DMS 273 (cell line): ENCODE measurements at regions not wholly inside any gene's neighbourhood (a gene's known extent, or its start where the extent isn't known, plus 50 kb on each side); places are given as distances from the start of the nearest gene placed in this dataset.

Experiments
- DNase-seq: peaks from one replicate; lab custom pipeline; 2025; ENCODE audit not compliant: unreplicated experiment; lab: John Stamatoyannopoulos, UW

DNA sequence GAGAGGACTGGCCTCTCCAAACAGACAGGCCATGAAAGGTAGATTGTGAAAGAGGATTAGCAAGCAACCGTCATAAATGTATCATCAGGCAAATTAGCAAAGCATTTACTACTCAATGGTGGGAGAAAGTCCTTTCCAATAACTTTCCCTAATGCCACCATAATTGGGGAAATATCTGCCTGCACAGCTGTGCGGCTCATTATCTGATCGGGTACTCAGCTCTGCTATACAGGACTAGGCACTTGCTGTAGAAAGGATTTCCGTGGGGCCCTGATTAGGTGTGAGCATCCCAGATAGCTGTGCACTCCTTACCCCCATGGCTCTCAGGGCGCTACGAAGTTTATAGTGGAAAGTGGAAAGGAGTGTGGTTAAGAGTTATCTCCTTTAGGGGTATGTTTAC lies 309.7 kb upstream of the PLET1 start:
- DNase-seq, result no peak

DNA sequence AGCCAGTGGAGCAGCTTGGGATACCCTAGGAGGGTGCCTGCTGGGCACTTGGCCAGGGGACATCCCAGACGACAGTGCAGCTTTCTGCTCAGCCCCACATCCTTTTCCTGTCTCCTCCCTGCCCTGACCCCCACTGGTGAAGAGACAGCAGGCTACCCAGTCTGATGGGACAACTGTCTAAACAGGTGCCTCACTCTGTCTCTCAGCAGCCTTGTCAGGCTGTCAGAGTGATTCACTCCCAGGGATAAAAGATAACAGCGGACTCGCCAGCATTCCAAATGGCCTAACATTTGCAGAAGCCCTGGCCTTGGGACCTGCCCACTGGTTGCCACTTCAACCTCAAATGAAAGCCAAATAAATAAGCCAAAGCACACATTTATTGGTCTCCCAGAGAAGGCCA lies 318.6 kb upstream of the PLET1 start:
- no peak for DNase-seq

DNA sequence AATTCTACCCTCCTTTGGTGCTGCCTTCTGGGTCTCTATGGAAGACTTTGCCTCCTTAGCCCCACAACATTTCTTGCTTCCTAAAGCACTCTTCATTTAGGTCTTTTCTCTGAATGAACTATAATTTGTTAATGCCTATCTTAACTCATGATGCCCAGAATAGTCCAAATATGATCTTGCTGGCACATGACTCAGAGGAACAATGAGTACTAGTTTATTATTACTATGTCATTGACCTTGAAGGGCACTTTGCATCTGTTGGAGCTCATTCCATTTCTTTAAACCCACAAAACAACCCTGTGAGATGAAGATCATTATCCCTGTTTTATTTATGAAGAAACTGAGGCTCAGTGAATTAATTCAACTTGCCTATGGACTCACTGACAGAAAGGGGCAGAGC lies 320.2 kb upstream of the PLET1 start:
- DNase-seq, result no peak

DNA sequence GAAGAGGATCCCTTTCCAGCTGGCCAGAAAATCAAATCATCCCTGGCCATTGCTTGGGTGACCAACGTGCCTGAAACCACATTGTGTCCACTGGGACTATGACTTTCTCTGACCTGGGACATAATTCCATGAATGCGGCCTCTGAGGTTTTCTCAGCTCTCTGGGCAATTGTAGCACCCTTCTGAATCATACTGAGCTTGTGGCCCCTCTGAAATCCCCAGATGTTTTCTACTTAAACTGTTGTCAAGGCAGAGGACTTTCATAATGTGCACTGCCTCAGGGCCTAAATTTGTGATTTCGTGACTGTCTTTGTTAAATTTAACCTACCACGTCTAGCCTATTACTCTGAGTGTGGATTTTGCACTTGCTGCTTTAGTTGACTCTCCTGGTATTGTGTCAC lies 321.1 kb upstream of the PLET1 start:
- no peak for DNase-seq

DNA sequence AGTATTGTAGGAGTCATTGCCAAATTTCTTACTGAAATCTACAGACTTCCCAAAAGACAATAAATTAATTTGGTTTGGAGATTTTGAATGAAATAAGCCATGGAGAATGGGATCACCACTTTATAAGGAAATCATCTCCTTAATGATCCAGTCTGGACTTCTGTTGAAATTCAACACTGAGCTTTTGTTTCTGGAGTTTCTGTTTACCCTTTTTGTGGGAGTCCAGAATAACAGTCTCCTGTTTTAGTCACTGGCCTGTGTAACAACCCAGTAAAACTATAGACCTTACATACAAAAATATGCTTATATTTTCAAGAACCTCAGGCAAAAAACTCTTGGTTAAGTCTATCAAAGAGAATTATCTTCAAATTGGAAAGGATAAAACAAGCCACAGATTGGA lies 321.7 kb upstream of the PLET1 start:
- DNase-seq, result no peak

DNA sequence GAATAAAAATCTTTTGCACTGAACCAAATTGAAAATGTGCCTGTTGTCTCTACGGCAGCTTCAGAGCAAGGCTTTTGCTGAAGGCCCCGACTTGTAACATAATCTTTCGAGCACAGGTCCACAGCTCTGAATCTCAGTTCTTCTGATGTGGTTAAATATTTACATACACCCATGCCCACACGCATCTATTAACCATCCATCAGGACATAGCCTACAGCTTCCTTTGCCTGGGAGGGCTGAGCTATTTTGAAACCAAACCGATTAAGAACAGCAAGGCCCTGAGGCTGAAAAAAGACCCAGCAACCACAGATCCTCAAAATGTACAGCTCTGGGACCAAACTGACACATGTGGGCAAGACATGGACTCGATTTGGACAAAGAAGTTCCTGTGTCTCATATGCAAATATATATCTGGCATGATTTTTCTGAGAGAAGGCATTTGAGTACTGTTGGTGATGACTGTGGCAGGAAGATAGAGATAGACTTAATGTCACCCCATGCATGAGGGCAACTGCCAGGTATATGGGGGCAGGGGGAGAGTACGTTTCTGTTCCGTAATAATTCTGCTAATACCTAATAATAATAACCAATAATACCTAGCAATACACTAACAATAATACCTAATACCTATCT lies 322.7 kb upstream of the PLET1 start:
- no peak for DNase-seq

DNA sequence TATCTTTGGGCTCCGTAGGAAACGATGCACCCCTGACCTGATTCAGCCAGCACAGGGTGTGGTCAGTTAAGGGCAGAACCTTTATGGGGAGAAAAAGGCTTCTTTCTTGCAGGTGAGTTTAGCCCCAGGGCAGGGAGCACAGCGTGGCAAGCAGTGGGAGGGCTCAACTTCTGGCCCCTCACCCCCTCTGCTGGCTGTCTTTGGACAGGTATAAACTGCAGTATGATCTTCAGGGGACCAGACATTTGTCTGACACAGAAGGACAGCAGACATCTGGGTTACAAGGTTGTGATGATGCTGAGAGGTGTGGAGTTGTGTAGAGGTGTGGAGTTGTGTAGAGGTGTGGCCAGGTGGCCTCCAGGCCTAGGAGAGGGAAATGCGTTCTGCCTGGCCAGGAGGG lies 324.0 kb upstream of the PLET1 start:
- DNase-seq, result peak; percentile 14

DNA sequence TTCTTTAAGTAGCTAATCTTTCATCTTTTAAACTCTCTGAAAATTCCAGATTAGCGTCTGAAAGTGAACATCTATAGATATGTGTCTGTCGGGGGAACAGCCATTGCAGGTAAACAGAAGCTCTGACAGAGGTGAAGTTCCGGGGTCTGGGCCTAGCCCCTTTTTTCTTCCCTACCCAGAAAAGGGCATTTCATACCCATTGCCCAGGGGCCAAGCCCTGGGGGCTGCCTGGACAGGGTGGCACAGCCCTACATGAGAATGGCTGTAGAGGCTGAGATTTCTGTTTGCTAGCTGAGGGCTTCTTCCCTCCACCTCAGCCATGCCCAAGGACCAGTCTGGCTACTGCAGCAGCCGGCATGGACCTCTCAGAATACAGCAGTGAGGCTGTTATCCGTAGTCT lies 327.0 kb upstream of the PLET1 start:
- DNase-seq, result no peak

DNA sequence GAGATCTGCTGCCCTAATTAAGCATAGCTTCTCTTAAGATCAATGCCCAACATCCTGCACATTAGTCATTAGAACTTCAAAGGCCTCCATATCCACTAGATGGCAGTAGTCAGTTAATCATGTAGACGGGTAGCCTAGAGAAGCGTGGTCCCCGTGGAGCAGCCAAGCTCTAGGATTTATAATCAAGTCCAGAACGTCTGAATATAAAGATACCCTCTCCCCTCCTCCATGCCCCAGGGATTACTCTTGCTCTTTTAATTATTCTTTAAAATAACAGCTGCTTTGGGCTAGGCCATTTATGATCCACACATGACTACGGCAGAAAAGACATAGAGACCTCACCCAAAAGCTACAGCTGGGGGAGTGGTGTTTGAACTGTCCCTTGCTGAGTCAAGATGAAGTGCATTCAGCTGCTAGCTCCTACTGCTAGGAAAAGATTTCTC lies 327.6 kb upstream of the PLET1 start:
- DNase-seq, result peak; percentile 89

DNA sequence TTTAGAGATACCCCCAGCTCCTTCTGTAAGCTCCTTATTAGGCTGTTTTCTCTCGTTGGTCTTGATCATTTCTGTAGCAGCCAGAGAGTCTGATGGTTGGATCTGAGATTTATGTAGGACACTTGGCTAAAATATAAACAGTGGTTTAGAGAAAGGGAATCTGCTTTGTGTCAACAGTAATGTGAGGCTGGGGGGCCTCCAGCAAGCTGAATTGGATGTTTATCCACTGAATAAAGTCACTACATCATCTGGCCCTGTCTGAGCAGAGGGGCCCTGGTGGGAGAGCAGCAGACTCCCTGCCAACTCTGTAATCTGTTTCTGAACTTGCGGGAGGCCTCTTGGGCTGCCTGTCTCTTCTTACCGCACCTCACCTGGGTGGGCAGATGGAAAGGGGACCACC lies 328.5 kb upstream of the PLET1 start:
- DNase-seq, result no peak

DNA sequence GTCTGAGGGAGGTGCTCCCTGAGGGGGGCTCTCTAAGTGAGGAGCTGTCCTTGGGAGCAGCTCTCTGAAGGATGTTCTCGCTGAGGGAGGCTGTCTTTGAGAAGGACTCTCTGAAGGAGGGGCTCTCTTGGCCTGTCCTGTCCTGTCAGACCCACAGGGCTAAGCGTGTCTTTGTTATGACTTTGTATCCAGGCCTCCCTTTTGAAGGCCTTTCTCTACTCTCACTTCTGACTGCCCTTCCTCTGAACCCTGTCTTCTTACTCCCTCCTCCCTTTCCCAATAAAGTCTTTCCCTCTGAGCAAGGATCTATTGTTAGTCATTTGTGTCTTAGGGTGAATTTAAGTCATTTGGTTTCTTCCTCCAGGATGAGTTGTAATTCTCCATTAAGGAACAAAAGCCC lies 330.1 kb upstream of the PLET1 start:
- DNase-seq, result no peak

DNA sequence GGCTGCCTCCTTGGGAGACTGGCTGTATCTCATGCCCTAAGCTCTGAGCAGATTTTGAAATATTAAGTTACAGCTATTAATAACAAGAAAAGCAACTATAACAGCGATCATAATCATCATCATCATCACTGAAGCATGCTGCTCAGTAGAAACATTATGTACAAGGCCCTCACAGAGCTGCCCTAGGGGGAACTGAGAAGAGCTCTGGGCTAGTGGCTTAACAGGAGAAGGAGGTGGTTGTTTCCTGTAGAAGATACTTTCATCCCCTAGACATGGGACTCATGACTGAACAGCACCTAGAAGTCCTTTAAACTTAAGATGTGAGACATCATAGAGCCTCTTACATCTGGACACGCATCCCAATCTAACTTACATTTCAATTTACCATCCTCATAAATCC lies 332.8 kb upstream of the PLET1 start:
- DNase-seq, result no peak

DNA sequence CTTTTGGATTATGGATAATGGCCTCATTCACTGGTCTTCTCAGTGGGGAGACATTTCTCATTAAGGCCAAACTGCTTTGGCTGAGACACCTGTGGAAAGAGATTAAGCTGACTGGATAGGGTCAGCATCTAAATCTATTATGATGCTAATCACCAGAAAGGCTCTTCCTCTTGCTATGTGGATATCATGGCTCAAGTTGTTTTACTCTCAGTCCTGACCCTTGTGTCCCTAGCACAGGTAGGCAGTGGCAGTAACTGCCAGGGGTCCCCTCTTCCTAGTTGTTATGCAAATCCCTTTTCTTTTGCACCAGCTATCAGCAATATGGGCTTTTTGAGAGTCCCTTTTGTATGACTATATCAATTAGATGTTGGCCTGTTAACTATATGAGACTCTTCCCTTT lies 335.7 kb upstream of the PLET1 start:
- DNase-seq, result no peak

DNA sequence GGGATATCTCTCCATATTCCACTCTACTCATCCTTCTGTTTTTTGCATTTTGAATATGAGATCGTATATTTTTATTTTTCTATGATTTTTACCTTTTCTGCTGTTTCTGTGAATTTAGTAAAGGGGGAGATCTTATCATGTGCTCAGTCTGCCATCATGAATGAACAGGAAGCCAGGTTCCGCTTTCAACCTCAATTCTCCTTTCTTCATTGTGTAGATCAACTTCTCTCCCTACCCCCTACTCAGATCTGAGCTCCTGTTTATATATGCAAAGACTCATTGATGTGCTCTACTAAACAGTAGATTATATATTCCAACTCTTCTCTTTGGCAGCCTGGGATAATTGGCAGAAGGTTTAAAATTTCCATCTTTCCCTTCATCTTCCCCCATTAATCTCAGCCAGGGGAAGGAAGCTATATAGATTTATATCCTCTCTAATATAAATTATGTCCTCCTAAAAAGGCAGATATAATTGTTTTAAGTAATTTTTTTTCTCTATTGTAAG lies 336.7 kb upstream of the PLET1 start:
- no peak for DNase-seq

DNA sequence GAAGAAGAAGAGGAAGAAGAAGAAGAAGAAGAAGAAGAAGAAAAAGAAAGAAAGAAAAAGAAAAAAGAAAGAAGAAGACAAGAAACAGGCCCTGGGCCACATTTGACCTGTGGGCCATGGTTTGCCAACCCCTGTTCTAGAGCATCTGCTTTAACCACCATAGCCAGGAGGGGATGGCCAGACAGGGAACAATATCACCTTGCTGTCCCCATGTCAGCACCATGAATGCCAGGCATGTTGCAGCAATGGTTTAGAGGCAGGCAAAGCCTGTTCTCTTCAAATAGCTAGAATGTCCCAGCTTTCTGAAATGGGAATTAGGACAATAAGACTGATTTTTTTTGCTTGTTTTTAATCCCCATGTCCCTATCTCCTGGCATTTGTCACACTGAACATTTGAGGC lies 338.6 kb upstream of the PLET1 start:
- no peak for DNase-seq

DNA sequence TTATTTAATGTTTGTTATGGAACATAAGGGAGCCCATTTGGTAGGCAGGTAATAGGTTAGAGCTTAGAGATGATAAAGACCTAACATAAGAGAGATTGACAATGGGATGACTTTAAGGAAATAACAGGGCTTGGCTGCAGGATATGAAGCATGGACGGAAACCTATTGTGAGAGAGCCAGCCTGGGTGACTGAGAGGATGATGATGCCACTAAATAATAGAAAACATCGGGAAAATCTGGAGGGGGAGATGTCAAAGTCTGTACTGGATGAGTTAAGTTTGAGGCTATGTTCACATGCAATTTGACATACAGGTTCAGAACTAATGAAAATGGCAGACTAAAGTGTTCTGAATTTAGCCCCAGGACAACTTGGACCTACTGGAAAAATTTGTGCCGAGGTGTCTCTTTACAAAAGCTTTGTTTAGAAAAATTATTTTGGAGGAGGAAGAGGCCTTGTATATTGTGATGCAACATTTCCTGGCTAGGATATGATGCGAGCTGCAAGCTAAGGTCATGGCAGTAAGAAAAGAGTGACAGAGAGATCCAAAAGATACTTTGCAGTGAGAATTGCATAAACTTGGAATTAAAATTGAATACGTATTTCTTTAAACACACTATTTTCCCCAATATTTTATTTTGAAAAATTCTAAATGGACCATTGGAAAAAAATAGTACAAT lies 339.3 kb upstream of the PLET1 start:
- DNase-seq, result no peak

DNA sequence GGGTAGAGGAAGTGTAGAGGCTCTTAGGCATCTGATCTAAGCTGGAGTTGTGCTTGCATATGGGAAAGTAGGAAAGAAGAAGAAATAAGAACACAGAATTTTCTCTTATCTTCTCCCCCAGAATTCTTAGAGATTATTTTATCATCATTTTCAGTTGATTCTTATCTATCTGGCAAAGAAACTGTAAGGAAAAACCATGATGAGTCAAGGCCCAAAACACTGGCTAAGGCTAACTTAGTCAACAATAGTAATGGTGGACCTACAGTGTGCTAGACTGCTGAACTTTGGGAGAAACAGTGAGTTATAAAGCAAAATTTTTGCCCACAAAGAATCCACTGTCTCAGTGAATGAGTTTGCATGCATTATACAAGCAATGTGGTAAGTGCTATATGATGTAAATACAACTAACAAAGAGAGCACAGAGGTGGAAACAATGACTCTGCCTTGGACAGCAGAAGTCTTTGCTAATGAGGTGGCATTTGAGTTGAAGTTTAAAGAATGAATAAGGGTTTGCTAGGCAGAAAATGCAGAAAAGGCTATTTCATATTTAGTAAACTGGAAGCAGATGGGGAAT lies 344.5 kb upstream of the PLET1 start:
- no peak for DNase-seq

DNA sequence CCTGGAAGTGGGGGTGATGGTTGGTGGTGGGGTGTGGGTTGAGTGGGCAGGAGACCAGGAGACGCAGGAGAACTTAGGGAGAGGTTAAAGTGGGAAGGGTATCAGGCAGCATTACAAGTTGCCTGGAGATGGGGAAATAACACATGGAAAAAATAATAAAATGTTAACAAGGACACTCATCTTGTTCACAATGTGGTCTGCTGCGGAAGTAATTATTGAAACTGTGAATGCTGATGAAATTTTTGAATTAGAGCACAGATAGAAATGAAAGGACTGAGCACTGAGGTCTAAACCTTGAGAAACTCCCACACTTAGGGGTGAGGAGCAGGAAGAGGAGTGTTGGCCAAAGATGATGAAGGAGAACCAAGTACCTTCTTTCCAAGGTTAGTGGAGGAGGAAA lies 346.0 kb upstream of the PLET1 start:
- DNase-seq, result no peak

DNA sequence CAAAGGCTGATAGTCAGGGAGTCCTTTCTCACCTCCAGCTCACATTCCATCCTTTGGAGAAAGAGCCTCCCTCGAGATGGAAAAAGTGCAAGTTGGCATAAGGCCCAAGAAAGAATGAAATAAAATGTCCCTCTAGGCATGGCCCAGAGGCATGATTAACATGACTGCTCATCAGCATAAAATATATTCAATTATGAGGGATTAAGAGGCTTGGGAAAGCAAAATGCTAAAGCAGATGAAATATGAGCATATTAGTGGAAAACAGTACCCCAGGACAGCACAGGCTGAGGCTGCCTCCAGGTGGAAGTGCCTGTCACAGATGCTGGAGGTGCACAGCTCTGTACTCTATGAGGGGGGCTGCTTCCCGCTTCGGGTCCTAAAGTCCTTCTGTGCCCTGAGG lies 347.8 kb upstream of the PLET1 start:
- no peak for DNase-seq

DNA sequence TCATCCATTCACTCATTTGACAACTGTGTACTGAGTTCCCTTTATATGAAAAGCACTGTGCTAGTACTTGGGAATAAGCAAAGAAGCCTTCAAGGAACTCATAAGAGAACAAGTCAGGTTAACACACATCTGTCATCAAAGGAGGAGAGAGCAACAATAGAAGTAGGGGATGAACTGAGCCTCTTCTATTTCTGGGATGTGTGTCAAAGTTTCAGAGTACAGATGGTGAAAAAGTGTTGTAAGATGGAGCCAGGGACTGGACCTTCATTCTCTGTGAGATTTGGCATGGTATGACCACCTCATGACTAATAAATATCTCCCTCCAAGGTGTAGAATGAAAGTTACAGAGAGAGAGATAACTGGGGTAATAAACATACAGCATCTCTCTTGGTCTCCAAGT lies 349.8 kb upstream of the PLET1 start:
- DNase-seq, result no peak

DNA sequence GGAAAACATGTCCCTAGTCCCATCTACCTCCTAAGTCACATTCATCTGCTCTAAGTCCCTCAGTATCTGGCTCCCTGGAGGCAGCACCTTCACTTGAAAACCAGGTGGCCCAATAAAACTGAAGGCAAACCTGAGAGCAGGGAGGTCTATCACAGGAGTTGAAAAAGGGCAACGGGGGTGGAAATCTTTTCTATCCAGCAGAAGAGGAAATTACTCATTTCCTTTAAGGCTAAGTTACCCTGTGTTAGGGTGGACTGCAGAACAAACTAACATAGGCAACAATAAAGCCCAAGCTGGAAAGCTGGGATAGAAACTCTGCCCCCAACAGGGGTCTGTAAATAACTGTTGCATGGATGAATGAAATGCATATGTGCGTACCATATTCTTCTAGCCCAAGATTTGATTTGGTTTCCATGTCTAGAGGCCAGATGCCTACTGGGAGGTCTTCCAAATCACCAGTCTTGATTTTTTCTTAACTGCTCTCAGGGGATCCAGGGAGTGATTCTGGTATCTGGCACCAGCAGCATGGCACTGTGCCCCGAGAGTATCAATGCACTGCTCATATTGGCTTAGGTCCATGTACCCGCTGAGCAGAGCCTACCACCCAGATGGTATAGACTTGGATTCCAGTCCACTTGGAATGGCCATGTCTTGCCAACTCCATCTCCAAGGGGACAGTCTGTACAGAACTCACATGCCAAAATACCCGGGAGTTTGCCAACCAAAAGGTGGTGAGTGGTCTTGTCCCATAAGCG lies 350.0 kb upstream of the NCAM1 start:
- DNase-seq, result peak; percentile 97

DNA sequence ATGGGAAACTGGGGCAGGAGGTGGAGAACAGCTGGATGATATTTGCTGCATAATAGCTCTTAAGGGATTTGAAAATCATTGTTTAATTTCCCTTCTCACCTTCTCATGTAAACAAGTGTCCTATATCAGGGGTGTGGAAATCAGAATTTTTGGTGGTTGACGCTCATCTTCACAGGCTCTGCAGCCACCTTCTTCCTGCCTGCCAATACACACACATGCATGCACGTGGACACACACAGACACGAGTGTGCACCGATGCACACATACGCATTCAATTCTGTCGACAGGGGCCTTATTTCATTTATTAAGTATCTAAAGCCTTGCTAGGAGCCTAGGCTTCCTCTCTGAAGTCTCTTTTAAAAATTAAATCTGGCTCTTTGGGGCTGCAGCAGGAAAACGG lies 349.4 kb upstream of the NCAM1 start:
- no peak for DNase-seq
